GM18873 (cell line): ENCODE measurements at regions not wholly inside any gene's neighbourhood (a gene's known extent, or its start where the extent isn't known, plus 50 kb on each side); places are given as distances from the start of the nearest gene placed in this dataset.
"Not testable (repeated sequence)": the region's sequence is repeated elsewhere in the genome, so short reads cannot be mapped to it uniquely, and the experiment has no call there.

ENCODE experiments used
- ATAC-seq: cut with Tn5 transposase; IDR thresholded peaks from one replicate; pipeline ENCODE4 v1.9.1; 2021; ENCODE audit warnings: mild to moderate bottlenecking, moderate library complexity, moderate number of reproducible peaks; ENCODE audit not compliant: unreplicated experiment, low FRiP score

DNA sequence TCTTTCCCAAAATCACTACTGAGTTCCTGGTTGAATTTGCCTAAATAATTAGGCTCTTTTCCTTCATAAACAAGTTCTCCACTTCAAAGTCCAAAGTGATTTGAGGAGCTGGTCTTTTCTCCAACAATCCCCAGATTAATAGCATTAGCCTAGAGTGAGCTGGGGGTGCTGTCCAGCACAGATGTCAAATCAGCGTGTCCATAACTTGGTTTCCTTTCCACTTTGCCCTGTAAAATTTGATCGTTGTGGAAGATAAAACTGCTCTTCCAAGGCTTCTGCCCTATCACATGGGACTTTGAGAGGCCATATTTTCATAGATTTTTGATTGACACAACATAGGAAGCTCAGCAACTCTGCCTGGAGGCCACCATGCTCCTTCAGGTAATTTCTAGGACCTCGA is 134.7 kb upstream of the RORB start:
- ATAC-seq: no peak

- ATAC-seq: no peak
These were observed 131.0 kb upstream of the RORB start for GRCh38 chr9:74366111-74366510.

- no peak for ATAC-seq
These were observed 127.3 kb upstream of the RORB start for GRCh38 chr9:74369844-74370243.

DNA sequence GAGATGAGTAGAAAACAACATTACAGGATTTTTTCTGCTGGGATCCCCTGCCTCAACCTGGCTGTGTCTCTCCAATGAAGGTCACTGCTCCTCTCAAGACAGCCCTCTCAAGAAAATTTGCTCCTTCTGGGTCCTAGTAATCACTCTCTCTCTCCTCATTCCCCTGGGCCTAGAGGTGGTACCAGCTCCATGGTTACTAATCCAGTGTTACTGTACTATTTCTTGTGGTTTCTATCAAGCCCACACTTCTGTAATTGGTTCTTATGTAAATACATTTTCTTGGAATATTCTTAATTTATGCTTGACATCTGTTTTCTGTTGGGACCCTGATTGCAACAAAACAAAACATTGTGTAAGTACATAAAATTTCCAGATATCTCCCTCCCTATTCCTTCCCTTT is 123.8 kb upstream of the RORB start:
- ATAC-seq: no peak

- ATAC-seq: no peak
These were observed 117.4 kb upstream of the RORB start for GRCh38 chr9:74379718-74380117.

- no peak for ATAC-seq
These were observed 105.3 kb upstream of the RORB start for GRCh38 chr9:74391816-74392215.

- no peak for ATAC-seq
These were observed 93.6 kb upstream of the RORB start for GRCh38 chr9:74403581-74403980.

GRCh38 chr9:74404620-74405019 is 92.5 kb upstream of the RORB start:
- ATAC-seq: no peak

- no peak for ATAC-seq
These were observed 90.0 kb upstream of the RORB start for GRCh38 chr9:74407166-74407565.

GRCh38 chr9:74412236-74412979 is 84.7 kb upstream of the RORB start:
- no peak for ATAC-seq

- no peak for ATAC-seq
These were observed 83.3 kb upstream of the RORB start for GRCh38 chr9:74413876-74414275.

DNA sequence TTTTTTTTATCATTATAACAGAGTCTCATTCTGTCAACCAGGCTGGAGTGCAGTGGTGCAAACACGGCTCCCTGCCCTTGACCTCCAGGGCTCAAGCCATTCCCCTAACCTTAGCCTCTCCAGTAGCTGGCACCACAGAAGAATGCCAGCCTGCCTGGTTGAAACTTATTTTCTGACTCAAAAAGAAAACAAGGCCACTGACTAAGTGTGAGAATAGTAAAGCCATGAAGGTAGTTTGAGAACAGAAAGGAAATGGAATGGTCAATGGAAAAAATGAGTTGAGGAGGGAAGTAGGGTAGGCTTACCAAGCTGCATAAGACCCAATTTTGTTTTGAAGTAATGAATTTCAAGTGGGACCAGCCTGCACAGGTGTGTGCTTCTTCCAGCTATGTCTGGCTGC is 82.8 kb upstream of the RORB start:
- ATAC-seq: no peak

- no peak for ATAC-seq
These were observed 81.1 kb upstream of the RORB start for GRCh38 chr9:74415995-74416394.

GRCh38 chr9:74424488-74424887 is 72.6 kb upstream of the RORB start:
- not testable (repeated sequence) for ATAC-seq

DNA sequence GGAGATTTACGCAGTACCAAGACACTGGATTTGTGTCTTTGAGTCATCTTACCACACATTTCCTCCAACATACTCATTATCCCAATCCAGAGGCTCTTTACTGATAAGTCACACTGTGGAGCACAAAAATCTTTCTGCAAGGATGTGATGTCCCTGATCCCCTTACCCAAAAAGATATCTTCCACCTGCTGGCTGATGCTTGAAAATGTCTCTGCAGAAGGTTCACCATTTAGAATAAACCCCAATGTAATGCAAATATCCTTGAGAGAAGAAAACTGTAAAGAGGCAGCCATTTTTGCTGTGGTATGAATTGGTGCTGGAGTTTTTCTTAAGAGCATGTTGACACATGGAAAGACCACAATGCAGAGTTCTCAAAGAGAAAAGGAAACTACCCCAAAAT is 65.7 kb upstream of the RORB start:
- no peak for ATAC-seq

DNA sequence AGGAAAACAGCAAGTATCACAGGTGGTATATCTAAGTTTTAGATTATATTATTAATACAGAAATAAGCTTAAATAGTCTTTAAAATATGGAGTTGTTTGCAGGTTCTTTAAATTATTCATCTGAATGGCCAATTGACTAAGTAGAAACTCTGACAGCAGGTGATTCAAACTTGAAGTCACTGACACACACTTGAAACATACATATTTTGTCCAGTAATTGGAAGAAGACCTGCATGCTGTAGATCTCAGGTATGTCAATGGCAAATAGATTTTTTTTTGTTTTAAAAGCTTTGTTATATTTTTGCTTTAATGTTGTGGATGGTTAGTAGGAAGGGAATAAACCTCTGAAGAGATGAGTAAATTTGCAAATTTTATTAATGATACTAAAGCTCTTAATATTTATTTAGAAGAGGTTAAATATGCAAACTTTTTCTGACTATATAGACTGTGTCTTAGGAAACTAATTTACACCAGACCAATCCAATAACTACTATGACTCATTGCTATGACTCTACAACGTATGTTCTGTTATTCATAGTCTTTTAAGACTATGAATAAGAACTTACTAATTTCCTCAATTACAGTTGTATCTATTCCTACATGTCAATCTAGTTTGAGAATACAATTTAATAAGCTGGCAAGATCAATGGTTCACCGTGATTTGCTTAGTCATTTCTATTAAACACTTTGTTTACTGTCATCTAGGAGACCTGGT is 53.9 kb upstream of the RORB start:
- no peak for ATAC-seq

- no peak for ATAC-seq
These were observed 52.8 kb upstream of the RORB start for GRCh38 chr9:74444369-74444768.
